SK-N-DZ (cell line): ENCODE measurements at regions not wholly inside any gene's neighbourhood (a gene's known extent, or its start where the extent isn't known, plus 50 kb on each side); places are given as distances from the start of the nearest gene placed in this dataset.
"Not testable (repeated sequence)": the region's sequence is repeated elsewhere in the genome, so short reads cannot be mapped to it uniquely, and the experiment has no call there.

Source experiments
- DNase-seq: peaks from one replicate; pipeline ENCODE4 v3.0.0-alpha.2; 2015; ENCODE audit warnings: low spot score

GRCh38 chr6:165794179-165794601 is 131.1 kb upstream of the PDE10A start:
- no peak for DNase-seq

DNA sequence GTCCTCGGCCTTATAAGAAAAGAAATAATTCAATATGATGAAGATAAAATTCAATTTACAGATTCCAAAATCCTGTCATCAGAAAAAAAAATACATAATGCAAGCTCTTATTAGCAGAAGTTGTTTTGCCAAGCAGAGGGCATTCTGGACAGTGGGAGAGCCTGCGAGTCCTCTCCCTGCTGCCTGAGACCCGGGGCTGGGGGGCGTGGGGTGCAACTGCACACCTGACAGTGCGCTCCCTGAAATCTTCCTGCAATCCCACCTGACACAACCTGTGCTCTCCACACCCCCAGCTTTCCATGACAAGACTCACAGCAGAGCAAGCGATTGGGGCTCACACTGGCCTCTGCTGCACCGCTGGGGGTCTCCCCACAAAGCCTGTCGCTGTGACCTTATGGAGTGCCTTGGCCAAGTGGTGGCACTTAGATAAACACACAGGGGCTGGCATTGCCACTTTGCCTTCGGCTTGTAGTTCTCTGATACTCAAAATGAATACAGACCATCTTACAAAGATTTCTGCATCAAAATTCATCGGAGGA is 130.3 kb upstream of the PDE10A start:
- no peak for DNase-seq

- DNase-seq, result no peak
Measured at GRCh38 chr6:165791876-165792437, 128.9 kb upstream of the PDE10A start.

GRCh38 chr6:165791306-165791705 is 128.3 kb upstream of the PDE10A start:
- DNase-seq, result no peak

DNA sequence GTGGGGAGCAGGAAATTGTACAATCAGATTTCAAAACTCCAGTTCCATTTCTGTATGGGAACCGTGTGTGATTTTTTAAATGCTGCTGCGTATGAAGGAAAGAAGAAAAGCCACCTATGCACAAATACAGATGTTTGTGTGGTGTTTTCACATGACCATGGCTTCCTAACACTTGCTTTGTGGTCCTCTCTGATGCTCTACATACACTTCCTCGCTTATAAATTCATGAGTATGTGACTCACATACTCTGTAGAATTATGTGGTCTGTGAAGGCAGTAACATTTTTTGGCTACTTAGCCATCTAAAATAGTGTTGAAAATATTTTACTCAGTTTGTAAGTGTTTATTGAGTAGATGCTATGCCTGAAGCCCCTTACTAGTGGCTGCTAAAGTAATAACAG is 119.8 kb upstream of the PDE10A start:
- DNase-seq, result no peak

DNA sequence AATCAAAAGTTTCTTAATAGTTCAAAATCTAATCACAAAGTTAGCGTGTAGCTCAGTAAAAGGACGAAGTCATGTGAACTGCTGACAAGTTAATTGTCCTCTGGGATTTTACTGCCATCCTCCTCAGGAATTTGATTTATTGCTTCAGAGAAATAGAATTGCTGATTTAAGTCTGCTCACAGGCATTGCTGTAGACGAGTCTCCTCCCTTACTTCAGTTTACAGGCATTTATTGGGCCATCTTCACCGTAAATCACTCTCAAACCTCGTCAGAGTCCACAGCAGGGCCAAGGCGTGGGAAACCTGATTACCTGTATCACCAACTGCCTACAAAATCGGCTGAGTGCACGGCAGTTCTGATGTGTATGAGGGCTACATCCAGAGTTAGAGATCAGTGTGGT is 119.1 kb upstream of the PDE10A start:
- DNase-seq, result no peak

DNA sequence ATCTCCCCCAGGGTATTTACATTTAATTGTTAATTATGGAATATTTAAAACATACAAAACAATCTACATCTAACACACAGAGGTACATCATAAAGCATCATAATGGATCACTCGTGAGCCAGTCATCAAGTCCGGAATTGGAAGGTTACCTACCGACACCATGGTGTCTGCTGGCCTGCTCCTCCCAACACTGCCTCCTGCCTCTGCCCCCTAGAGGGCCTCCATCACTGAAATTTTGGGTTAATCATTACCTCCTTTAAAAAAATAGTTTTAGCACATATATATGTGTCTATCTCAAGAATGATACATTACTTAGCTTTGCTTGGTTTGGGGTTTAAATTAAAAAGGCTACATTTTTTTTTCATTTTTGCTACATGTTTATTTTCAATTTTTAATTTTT is 114.6 kb upstream of the PDE10A start:
- no peak for DNase-seq

DNA sequence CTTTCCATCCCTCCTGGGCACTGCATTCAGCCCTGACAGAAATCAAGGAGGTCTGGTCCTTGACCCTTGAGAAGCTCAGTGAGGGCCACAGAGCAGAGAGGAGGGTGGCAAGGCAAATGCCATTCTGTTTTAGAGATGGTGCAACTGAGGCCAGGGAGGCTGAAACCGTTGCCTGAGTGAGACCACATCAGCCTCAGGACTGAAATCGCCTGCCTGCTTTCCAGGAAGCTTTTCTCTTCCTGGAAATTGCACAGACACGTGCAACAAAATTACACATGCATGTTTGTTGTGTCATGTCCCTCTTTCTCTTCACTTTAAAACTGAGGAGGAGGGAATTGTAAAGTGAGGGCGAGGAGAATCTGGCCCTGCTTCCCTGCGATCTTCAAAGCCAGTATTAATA is 113.7 kb upstream of the PDE10A start:
- DNase-seq, result no peak

GRCh38 chr6:165775721-165776120 is 112.7 kb upstream of the PDE10A start:
- no peak for DNase-seq

DNA sequence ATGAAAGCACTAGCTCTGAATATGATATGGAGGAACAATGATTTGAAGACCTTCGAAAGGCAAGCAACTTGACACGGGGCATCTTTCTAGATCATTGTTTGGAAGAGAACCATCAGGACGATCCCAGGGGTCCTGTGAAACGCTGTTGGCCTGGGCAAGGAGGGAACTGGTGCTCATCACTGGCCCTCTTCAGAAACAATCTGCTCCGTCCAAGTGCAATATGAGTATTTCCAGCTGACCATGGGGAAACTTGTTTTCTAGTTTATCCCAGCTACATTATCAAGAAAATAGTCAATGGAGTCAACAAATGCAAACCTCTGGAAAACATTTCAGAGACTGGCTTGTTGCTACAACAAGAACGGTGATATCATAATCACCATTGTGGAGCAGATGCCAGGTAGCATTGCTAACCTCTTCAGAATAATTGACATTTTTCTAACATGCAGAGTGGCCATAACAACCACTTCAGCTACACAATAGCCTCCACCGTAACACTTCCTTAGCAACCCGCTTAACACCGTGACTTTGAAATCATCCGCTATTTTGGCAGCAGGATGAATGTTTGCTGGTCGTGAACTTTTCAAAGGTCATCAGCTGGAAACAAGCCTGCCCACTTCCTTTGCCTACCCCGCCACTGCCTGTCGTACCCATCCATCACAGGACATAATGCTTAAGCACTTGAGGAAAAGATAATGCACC is 112.0 kb upstream of the PDE10A start:
- no peak for DNase-seq

DNA sequence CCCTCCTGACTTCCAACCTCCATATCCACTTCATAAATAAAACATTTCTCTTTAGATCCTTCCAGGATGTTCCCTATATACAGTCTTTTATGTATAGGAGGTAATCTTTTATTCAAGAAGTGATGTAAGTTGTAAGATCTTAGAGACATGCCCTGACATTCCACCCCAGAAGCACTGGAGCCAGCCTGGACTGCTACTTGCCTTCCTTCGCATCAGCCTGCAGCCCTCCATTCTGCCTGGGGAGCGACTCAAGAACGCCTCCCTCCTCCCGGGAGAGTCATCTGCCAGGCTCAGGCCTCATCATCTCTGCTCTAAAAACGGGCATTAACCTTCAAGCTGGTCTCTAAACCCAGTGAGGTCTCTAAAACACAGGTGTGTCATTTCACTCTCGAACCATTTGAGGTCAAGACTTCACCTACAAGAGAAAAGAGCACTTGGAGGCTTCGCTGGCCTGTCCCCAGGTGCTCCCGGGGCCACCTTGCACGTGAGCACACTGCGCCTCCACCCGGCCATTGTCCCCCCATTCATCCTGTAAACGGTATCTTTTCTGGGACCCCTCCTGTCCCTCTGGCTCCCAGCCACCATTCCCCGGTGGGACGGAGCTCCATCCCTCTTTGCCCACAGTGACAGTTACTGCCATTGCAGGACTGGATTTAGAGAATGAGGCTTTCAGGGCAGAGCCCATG is 107.5 kb upstream of the PDE10A start:
- no peak for DNase-seq

- no peak for DNase-seq
Measured at GRCh38 chr6:165769884-165770283, 106.8 kb upstream of the PDE10A start.

DNA sequence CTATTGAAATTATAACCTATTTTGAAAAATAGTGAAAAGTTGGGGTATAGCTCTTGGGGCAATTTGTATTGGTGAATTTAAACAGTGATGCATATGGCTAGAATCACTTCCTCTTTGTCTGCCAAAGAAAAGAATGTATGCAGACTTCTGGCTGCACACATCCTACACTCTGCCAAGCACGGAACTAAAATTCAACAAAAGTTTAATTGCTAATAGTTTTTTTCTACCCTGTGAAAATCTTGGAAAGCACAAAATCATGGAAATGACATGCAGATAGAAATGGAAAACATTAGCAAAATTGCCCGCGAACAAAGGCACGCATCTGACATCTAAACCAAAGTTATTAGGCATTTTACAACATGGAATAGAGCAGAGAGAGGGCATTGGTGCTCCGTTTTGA is 106.4 kb upstream of the PDE10A start:
- no peak for DNase-seq

DNA sequence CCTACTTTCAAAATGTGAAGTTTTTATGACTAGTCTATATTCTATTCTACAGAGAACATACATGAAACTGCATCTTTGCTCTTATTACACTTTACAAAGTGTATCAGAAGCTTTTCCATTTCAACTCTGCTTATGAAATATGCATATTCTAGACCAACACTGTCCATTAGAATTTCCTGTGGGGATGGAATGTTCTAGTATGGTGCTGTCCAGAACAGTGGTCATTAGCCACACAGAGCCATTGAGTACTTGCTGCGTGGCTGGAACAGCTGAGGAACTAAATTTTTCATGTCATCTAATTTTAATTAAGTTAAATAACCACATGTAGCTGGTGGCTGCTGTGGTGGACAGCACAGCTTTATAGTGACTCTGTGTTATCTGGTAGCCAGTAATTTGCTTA is 105.9 kb upstream of the PDE10A start:
- no peak for DNase-seq

- DNase-seq, result no peak
Measured at GRCh38 chr6:165767228-165767627, 104.2 kb upstream of the PDE10A start.

DNA sequence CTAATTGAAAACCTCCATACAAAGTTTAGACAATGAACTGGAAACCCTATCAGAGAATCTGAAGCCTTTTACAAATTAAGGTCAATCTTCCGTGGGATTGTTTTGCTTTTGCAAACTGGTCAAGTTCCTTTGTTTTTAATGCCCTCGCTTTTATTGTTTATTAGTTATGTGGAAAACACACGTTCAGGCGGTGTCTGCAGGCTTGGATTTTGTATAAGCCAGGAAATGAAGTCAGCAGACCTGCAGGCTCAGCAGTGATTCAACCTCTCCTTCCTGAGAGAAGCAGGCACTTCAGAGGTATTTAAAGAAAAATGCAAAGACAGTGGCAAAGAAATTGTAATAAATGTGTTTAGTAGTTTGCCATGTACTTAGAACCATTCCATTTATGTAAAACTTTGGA is 103.4 kb upstream of the PDE10A start:
- DNase-seq, result no peak

DNA sequence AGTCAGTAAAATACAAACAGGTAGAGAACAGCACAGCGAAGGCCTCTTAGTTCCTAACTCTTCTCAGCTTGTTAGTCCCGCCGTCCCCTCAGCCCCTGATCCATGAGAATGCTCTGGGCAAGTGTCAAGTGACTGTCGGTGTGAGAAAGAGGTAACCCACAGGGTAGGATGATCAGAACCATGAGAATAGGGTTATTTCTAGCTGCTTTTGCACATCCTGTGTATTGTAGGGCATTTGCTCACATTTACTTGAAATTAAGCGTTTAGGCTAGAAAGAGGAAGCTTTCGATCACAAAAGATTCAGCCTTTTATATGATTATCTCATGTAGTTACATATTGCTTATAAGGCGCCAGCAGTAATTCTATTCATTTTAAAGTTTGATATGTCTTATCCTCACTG is 103.0 kb upstream of the PDE10A start:
- no peak for DNase-seq

DNA sequence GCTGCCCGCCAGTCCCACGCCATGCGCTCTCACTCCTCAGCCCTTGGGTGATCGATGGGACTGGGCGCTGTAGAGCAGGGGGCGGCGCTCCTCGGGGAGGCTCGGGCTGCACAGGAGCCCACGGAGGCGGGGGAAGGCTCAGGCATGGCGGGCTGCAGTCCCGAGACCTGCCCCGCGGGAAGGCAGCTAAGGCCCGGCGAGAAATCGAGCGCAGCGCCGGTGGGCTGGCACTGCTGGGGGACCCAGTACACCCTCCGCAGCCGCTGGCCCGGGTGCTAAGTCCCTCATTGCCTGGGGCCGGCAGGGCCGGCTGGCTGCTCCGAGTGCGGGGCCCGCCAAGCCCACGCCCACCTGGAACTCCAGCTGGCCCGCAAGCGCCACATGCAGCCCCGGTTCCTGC is 102.2 kb upstream of the PDE10A start:
- not testable (repeated sequence) for DNase-seq

GRCh38 chr6:165762876-165763275 is 99.8 kb upstream of the PDE10A start:
- no peak for DNase-seq

GRCh38 chr6:165762125-165762524 is 99.1 kb upstream of the PDE10A start:
- DNase-seq, result no peak

GRCh38 chr6:165760803-165761185 is 97.8 kb upstream of the PDE10A start:
- DNase-seq, result no peak

GRCh38 chr6:165760126-165760802 is 97.2 kb upstream of the PDE10A start:
- no peak for DNase-seq
